Kidney (tissue), 13 donors: ENCODE measurements at regions not wholly inside any gene's neighbourhood (a gene's known extent, or its start where the extent isn't known, plus 50 kb on each side); places are given as distances from the start of the nearest gene placed in this dataset.

ENCODE experiments used
- DNase-seq, 5 donors: peaks; one replicate each; pipeline ENCODE4 v3.0.0-alpha.2; 2013 to 2020
- FAIRE-seq: peaks from 2 replicates; lab custom pipeline; 2012; peaks lifted over from hg19 to GRCh38; lab: Jason Lieb, UNC
- H3K27ac ChIP-seq, 2 donors: one replicate each; pipeline ENCODE4 v1.7.0; 2013; ENCODE audit warnings: low read depth in 2 of 2, low read length in 2 of 2, inconsistent platforms in 1 of 2
- H3K27me3 ChIP-seq: one replicate; pipeline ENCODE4 v1.7.1; 2013; ENCODE audit warnings: low read length, inconsistent platforms; ENCODE audit not compliant: control insufficient read depth, insufficient read depth
- H3K36me3 ChIP-seq, 3 donors: one replicate each; pipeline versions ENCODE4 v1.7.0 to v1.7.1; 2013; ENCODE audit warnings: low read length in 3 of 3, control low read depth in 1 of 3, inconsistent platforms in 1 of 3; ENCODE audit not compliant: insufficient read depth in 3 of 3, control insufficient read depth in 2 of 3
- H3K4me1 ChIP-seq, 3 donors: one replicate each; pipeline versions ENCODE4 v1.7.0 to v1.7.1; 2013; ENCODE audit warnings: low read length in 3 of 3, inconsistent platforms in 1 of 3, low read depth in 1 of 3; ENCODE audit not compliant: control insufficient read depth in 2 of 3, insufficient read depth in 2 of 3
- H3K4me3 ChIP-seq, 3 donors: one replicate each; pipeline versions ENCODE4 v1.7.0 to v1.8.1; 2013; ENCODE audit warnings: low read length in 3 of 3, control low read depth in 1 of 3, inconsistent platforms in 1 of 3
- H3K9ac ChIP-seq, 3 donors: one replicate each; pipeline versions ENCODE4 v1.7.0 to v1.7.1; 2013; ENCODE audit warnings: low read length in 3 of 3, control low read depth in 1 of 3, inconsistent platforms in 1 of 3
- H3K9me3 ChIP-seq, 3 donors: one replicate each; pipeline versions ENCODE4 v1.7.0 to v1.7.1; 2013; ENCODE audit warnings: low read length in 3 of 3, control low read depth in 1 of 3, inconsistent platforms in 1 of 3; ENCODE audit not compliant: control insufficient read depth in 2 of 3, insufficient read depth in 1 of 3
- intact Hi-C: fragments of 100-400 bp; cut with DNase I; formaldehyde crosslinking; loops from one replicate; pipeline ENCODE4 v1.11.1; 2022
- TF ChIP-seq, protein P1 (sequence below): IDR thresholded peaks from 3 replicates; pipeline ENCODE4 v1.5.1; 2012; ENCODE audit warnings: mild to moderate bottlenecking, moderate library complexity, borderline replicate concordance; ENCODE audit not compliant: insufficient read depth; ENCODE audit errors: extremely low read depth
- donor health status: control.
- donor health status: control.
- donor health status: control.
- donor health status: control.
- donor health status: control.
- donor health status: DM: yes; HTN: yes; CAD: no.
- donor health status: Normal renal cell carcinoma (clear cell type).

DNA sequence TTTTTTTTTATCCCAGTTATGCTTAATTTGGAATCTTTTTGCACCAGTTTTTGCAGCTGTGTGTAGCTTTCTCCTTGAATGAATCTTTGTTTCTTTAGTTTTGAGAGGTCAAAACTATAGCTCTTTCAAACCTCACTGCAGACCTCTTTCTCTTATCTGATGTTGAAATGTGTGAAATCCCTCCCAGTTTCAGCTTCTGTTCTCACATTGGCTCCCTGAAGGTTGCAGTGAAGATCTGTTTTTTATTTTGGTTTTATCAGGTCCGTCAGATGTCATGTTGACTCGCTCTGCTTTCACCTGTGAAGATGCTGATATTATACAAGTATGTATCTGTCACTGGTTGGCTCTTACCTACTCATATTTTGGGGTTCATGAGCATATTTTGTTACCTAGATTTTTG lies 372.0 kb downstream of the RFC3 start:
- Histone ChIP-seq H3K9ac (no peak overlapping the region), H3K27ac (no peak overlapping the region), H3K36me3 (no peaks in the 10 kb centered on the region), H3K4me3 (no peak overlapping the region), H3K27me3 (no peaks in the 10 kb centered on the region), H3K4me1 (no peaks in the 10 kb centered on the region), H3K9me3 (no peaks in the 10 kb centered on the region)
- intact Hi-C loops = no loop called here
- TF ChIP-seq, protein P1, sequence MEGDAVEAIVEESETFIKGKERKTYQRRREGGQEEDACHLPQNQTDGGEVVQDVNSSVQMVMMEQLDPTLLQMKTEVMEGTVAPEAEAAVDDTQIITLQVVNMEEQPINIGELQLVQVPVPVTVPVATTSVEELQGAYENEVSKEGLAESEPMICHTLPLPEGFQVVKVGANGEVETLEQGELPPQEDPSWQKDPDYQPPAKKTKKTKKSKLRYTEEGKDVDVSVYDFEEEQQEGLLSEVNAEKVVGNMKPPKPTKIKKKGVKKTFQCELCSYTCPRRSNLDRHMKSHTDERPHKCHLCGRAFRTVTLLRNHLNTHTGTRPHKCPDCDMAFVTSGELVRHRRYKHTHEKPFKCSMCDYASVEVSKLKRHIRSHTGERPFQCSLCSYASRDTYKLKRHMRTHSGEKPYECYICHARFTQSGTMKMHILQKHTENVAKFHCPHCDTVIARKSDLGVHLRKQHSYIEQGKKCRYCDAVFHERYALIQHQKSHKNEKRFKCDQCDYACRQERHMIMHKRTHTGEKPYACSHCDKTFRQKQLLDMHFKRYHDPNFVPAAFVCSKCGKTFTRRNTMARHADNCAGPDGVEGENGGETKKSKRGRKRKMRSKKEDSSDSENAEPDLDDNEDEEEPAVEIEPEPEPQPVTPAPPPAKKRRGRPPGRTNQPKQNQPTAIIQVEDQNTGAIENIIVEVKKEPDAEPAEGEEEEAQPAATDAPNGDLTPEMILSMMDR = no peak
- DNase-seq (no peak), FAIRE-seq (no peak)

DNA sequence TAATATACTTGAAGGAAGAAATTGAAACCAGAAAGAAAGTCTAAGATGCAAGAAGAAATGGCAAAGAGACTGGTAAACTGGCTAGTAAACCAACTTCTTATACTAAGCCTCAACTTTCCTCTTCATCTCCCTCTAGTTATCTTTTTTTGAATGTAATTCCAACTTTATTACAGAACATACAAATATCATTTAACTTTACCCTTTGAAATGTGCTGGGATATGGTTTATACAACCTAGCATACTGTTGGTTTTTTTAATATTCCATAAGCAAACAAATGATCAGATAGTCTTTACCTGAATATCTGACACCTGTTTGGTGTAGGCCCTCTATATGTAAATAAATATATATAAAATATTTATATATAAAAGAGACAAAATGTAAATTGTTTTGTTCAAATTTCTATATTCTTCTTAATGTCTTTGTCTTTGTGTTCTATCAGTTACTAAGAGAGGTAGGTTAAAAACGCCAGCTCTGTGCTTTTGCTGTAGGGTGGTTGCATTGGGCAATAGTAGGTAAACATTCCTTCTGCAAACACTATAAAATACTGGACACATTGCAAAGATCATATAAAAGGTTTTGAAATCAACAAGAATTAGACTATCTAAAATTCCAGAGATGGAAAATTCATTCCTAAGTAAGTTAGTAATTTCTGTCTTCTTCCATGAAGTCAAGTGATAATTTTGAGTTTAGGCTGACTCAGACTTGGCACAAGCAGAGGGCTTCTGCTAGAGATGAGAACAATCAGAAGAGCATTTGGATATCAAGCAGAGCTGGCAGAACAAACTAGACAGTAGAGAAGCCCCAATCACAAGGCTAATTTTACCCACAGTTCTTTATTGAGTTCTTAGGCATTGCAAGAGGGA lies 383.3 kb downstream of the RFC3 start:
- Histone ChIP-seq H3K9me3 (no peaks in the 10 kb centered on the region), H3K36me3 (no peaks in the 10 kb centered on the region), H3K9ac (no peak overlapping the region), H3K27me3 (no peaks in the 10 kb centered on the region), H3K4me1 (no peaks in the 10 kb centered on the region), H3K27ac (no peak overlapping the region), H3K4me3 (no peak overlapping the region)
- no peak for FAIRE-seq
- no peak for DNase-seq
- TF ChIP-seq, protein P1 = no peak
- intact Hi-C loops = no loop called here

DNA sequence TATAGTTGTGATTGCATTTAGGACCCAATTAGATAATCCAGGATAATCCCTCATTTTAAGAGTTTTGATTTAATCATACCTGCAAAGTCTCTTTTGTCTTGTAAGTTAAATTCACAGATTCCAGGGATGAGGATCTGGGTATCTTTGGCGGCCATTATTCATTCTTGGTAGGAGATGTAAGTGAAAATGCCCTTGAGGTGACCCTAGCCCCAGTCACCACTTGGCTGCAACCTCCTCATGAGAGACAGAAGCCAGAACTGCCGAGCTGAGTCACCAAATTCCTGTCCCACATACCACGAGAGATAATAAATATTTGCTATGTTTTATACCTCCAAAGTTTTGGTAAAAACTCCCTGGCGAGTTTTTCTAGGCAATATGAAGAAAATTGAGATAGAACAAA lies 389.4 kb downstream of the RFC3 start:
- H3K4me3 ChIP-seq = no peak overlapping the region
- DNase-seq = peak in 1 of 5 donors; percentile 61
- intact Hi-C loops = no loop called here

More for the DNA sequence above, 389.4 kb downstream of the RFC3 start:
- no peaks in the 10 kb centered on the region for H3K36me3 ChIP-seq
- TF ChIP-seq, protein P1 = no peak
- H3K4me1 ChIP-seq = no peaks in the 10 kb centered on the region
- H3K27me3 ChIP-seq = no peaks in the 10 kb centered on the region
- H3K27ac ChIP-seq = no peak overlapping the region
- H3K9ac ChIP-seq = no peak overlapping the region
- no peaks in the 10 kb centered on the region for H3K9me3 ChIP-seq
- FAIRE-seq = no peak
